ENCODE measurements at regions not wholly inside any gene's neighbourhood (a gene's known extent, or its start where the extent isn't known, plus 50 kb on each side); places are given as distances from the start of the nearest gene placed in this dataset.

DNA sequence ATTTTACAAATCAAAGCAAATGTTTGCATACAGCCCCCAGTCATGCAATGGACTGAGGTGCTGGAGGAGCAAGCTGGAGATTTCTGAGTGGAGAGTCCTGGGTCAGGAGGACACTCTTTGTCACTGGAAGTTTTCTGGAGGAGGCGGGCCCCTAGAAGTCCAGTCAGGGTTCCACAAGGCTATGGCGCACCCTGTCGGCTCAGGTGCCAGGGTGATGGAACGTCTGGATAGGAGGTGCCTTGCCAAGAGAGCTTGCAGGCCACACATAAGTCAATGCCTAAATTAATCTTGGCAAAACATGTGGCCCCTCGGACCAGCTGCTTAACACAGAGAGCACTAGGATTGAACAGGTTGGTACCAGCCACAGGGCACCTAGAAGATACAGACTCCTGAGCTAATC, 174.7 kb upstream of the CADM1 start:
- ATAC-seq (peak; percentile 96), DNase-seq (ENCODE audit: low spot score) (peak; percentile 37), FAIRE-seq (peak; percentile 12)
- no peak overlapping the region for H3K27ac ChIP-seq (ENCODE audit: extremely low read length, insufficient read depth, low read length)
- TF ChIP-seq FLYWCH1 (CRISPR knock-in tag; IDR thresholded peaks at IDR 0.05) (no peak), SOX6 (IDR thresholded peaks at IDR 0.05) (no peak), SOX6 (CRISPR knock-in tag; IDR thresholded peaks at IDR 0.05) (peak; percentile 14; the same call in 1 of the 2 replicates), SMC3 (IDR thresholded peaks at IDR 0.05; ENCODE audit: low read length) (peak; percentile 76), SP5 (CRISPR knock-in tag; IDR thresholded peaks at IDR 0.05; ENCODE audit: borderline replicate concordance, low read depth) (0 out of 2 replicates have a peak, but pooled peaks have one; percentile 24), STAG1 (CRISPR knock-in tag; IDR thresholded peaks at IDR 0.05) (peak; percentile 92), RAD21 (CRISPR knock-in tag; IDR thresholded peaks at IDR 0.05) (peak; percentile 75), MAFG (CRISPR knock-in tag; IDR thresholded peaks at IDR 0.05) (no peak)
- TF ChIP-seq, protein P1, sequence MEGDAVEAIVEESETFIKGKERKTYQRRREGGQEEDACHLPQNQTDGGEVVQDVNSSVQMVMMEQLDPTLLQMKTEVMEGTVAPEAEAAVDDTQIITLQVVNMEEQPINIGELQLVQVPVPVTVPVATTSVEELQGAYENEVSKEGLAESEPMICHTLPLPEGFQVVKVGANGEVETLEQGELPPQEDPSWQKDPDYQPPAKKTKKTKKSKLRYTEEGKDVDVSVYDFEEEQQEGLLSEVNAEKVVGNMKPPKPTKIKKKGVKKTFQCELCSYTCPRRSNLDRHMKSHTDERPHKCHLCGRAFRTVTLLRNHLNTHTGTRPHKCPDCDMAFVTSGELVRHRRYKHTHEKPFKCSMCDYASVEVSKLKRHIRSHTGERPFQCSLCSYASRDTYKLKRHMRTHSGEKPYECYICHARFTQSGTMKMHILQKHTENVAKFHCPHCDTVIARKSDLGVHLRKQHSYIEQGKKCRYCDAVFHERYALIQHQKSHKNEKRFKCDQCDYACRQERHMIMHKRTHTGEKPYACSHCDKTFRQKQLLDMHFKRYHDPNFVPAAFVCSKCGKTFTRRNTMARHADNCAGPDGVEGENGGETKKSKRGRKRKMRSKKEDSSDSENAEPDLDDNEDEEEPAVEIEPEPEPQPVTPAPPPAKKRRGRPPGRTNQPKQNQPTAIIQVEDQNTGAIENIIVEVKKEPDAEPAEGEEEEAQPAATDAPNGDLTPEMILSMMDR (CRISPR knock-in tag; IDR thresholded peaks at IDR 0.05), result peak; percentile 77
- TF ChIP-seq, protein P2, sequence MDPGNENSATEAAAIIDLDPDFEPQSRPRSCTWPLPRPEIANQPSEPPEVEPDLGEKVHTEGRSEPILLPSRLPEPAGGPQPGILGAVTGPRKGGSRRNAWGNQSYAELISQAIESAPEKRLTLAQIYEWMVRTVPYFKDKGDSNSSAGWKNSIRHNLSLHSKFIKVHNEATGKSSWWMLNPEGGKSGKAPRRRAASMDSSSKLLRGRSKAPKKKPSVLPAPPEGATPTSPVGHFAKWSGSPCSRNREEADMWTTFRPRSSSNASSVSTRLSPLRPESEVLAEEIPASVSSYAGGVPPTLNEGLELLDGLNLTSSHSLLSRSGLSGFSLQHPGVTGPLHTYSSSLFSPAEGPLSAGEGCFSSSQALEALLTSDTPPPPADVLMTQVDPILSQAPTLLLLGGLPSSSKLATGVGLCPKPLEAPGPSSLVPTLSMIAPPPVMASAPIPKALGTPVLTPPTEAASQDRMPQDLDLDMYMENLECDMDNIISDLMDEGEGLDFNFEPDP (CRISPR knock-in tag; conservative IDR thresholded peaks at IDR 0.05), result no peak
- CTCF ChIA-PET (ENCODE audit: low intra/inter-chr PET ratio, low total read pairs), result interaction anchor here (1.0 to 2.0 kb wide), 3 partner anchors 344 to 355 kb away, joined by 3 to 11 read pairs (median 8); no protein-coding TSS in a partner anchor
- H2AFZ ChIP-seq (ENCODE audit: low read length), result no peak overlapping the region
- no peaks in the 10 kb centered on the region for H3K9me3 ChIP-seq (ENCODE audit: low read length)
- H3K4me1 ChIP-seq (ENCODE audit: insufficient read depth, low read length), result no peaks in the 10 kb centered on the region
- H3K4me3 ChIP-seq (replicated peaks in 1 of 3; ENCODE audit: insufficient read depth in 1 of 3, low read depth in 2 of 3, low read length in 3 of 3), result no peak overlapping the region
- BruUV-seq (replicated peaks), result no TSS peak
- H3K79me2 ChIP-seq (ENCODE audit: insufficient read depth, low read length), result no peaks in the 10 kb centered on the region
- no peak overlapping the region for H3K9ac ChIP-seq (ENCODE audit: insufficient read depth, low read depth, low read length)
- WGBS (ENCODE audit: low lambda C conversion rate), result 0% methylated on average over 3 of the region's 5 CpGs
- H3K36me3 ChIP-seq (replicated peaks in 1 of 2; ENCODE audit: control insufficient read depth in 1 of 2, insufficient read depth in 2 of 2, low read length in 2 of 2), result no peaks in the 10 kb centered on the region
- intact Hi-C loops (cut with micrococcal nuclease; ENCODE audit: unreplicated experiment), result loop anchor here (1.0 to 10.0 kb wide), 5 partner anchors 134 to 422 kb away; partner anchors contain the start of gene CADM1
- POLR2A ChIA-PET, result no interaction called here
- H3K27me3 ChIP-seq (ENCODE audit: control insufficient read depth in 1 of 2, insufficient read depth in 2 of 2, low read length in 2 of 2), result peaks cover 1 to 13% of the 10 kb centered on the region in 2 experiments; a peak in 1 of 5 replicates
- in situ Hi-C loops (cut with HindIII; ENCODE audit: extremely low pct_ligation_motif_present, low pct_unique_long_range_greater_than_20kb), result loop anchor here (10.0 kb wide), 2 partner anchors 344 to 904 kb away; no protein-coding TSS in a partner anchor
- no peaks in the 10 kb centered on the region for H4K20me1 ChIP-seq (ENCODE audit: insufficient read depth, low read length)
- no peak overlapping the region for H3K4me2 ChIP-seq (ENCODE audit: low read depth, low read length)

Measured in HepG2 (cell line).